ENCODE measurements at regions not wholly inside any gene's neighbourhood (a gene's known extent, or its start where the extent isn't known, plus 50 kb on each side); places are given as distances from the start of the nearest gene placed in this dataset.

GRCh38 chr9:126225611-126226609 lies 100.7 kb upstream of the MVB12B start:
- no peak overlapping the region for H3K4me3 ChIP-seq
- no peaks in the 10 kb centered on the region for H3K79me2 ChIP-seq (ENCODE audit: control insufficient read depth, insufficient read depth, low read length)
- H3K9ac ChIP-seq (ENCODE audit: insufficient read depth in 1 of 2, low read depth in 2 of 2, low read length in 2 of 2), result no peak overlapping the region
- no peak overlapping the region for H3K4me2 ChIP-seq (ENCODE audit: insufficient read depth, low read length)
- no peak overlapping the region for H2AFZ ChIP-seq (ENCODE audit: low read depth, low read length)
- in situ Hi-C loops (cut with MboI), result no loop called here
- CTCF ChIA-PET (ENCODE audit: low intra/inter-chr PET ratio), result no interaction called here
- H3K9me1 ChIP-seq (ENCODE audit: control insufficient read depth, insufficient read depth, low read length), result no peaks in the 10 kb centered on the region
- no peak overlapping the region for H3K27ac ChIP-seq (ENCODE audit: extremely low read depth, low read depth, low read length)
- H3K9me3 ChIP-seq (replicated peaks; ENCODE audit: control insufficient read depth, insufficient read depth, low read depth, low read length), result no peaks in the 10 kb centered on the region
- FAIRE-seq, result no peak
- POLR2A ChIA-PET, result interaction anchor here (0.6 kb wide), 1 partner anchor 26 kb away, joined by 3 read pairs; no protein-coding TSS in a partner anchor
- 0% methylated on average over 12 of the region's 18 CpGs for WGBS (ENCODE audit: insufficient coverage, low coverage, missing lambda C conversion rate)
- H4K20me1 ChIP-seq (replicated peaks; ENCODE audit: control insufficient read depth, insufficient read depth, low read length), result peaks cover 5% of the 10 kb centered on the region; the same call in 1 of the 2 replicates
- BruUV-seq (replicated peaks), result no TSS peak
- peaks cover 0 to 50% of the 10 kb centered on the region in 2 experiments; a peak in 3 of 5 replicates for H3K27me3 ChIP-seq (ENCODE audit: control insufficient read depth in 2 of 2, insufficient read depth in 2 of 2, low read length in 2 of 2)
- intact Hi-C loops (cut with micrococcal nuclease), result no loop called here
- DNase-seq (ENCODE audit: extremely low read depth in 1 of 4, low spot score in 3 of 4), result no peak
- no peaks in the 10 kb centered on the region; a peak in 1 of 5 replicates for H3K4me1 ChIP-seq (replicated peaks in 1 of 2; ENCODE audit: control insufficient read depth in 2 of 2, insufficient read depth in 2 of 2, low read length in 2 of 2)
- TF ChIP-seq ZNF639 (CRISPR knock-in tag; conservative IDR thresholded peaks at IDR 0.05 in 1 of 2, IDR thresholded peaks at IDR 0.05 in 1 of 2) (no peak), MAZ (CRISPR knock-in tag; conservative IDR thresholded peaks at IDR 0.05 in 1 of 2, IDR thresholded peaks at IDR 0.05 in 1 of 2) (no peak), ZNF445 (CRISPR knock-in tag; IDR thresholded peaks at IDR 0.05; ENCODE audit: low read depth) (no peak), ZNF518B (CRISPR knock-in tag; IDR thresholded peaks at IDR 0.05) (no peak), ZEB2 (IDR thresholded peaks at IDR 0.05) (no peak), STAT5B (CRISPR knock-in tag; IDR thresholded peaks at IDR 0.05) (no peak)
- H3K36me3 ChIP-seq (ENCODE audit: control insufficient read depth, insufficient read depth, low read length), result no peaks in the 10 kb centered on the region
- no peak for ATAC-seq

All from K562 (cell line).